Stimulated activated CD8-positive, alpha-beta memory T cell treated with anti-CD3 and anti-CD28 coated beads, Interleukin-15, amount 100 ng/mL, for 4 hours (primary cell): ENCODE measurements at regions not wholly inside any gene's neighbourhood (a gene's known extent, or its start where the extent isn't known, plus 50 kb on each side); places are given as distances from the start of the nearest gene placed in this dataset.
"Not testable (repeated sequence)": the region's sequence is repeated elsewhere in the genome, so short reads cannot be mapped to it uniquely, and the experiment has no call there.

ENCODE experiments used
- DNase-seq, 2 donors: peaks; one replicate each; pipeline ENCODE4 v3.0.0-alpha.2; 2020; ENCODE audit warnings: low read depth in 2 of 2

DNA sequence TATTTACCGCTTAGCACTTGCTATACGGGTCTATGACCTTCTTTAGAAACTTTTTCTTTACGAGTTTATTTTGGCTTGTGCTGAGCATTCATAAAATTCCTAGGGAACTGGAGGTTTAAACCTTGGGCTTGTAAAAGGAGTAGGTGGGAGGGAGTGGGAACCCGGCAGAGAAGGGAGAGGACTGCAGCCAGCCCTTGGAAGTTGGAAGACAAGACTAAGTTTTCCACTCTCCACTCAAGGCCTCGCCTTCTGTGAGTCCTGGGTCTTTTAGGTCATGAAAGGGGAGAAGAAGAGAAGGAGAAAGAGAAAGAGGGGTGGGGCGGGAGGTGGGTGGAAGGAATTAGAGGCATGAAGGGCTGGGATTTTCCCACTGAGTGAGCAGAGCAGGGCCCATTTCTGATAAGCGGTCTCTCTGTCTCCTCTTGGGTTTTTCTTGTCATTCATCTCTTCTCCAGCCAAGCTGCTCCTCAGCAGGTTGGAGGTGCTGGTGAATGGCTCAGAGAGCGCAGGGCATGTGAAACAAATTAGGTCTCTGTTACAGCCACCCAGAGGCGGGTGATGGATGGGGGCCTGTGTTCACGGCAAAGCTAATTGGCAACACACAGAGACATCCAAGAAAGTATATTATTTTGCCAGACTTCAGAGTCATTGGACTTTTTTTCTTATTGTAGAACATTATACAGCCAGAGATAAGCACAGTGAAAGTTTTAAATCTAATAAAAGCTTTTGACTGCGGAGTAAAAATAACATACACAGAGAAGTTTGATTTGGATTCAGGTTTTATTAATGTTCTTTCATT is 247.3 kb downstream of the FOXD2 start:
- no peak for DNase-seq

DNA sequence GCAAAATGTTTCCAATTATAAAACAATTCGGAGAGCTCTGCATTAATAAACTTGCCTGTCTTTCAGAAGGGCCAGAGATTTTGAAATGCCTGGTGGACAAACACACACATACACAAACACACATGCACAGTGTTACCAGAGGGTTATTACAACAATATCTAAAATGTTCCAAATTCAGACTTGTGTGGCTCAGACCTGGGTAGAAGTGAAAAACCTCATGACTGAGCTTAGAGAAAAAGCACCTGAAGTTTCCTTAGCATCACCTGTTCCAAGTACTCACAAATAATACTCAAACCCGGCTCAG is 247.9 kb downstream of the FOXD2 start:
- DNase-seq = no peak

DNA sequence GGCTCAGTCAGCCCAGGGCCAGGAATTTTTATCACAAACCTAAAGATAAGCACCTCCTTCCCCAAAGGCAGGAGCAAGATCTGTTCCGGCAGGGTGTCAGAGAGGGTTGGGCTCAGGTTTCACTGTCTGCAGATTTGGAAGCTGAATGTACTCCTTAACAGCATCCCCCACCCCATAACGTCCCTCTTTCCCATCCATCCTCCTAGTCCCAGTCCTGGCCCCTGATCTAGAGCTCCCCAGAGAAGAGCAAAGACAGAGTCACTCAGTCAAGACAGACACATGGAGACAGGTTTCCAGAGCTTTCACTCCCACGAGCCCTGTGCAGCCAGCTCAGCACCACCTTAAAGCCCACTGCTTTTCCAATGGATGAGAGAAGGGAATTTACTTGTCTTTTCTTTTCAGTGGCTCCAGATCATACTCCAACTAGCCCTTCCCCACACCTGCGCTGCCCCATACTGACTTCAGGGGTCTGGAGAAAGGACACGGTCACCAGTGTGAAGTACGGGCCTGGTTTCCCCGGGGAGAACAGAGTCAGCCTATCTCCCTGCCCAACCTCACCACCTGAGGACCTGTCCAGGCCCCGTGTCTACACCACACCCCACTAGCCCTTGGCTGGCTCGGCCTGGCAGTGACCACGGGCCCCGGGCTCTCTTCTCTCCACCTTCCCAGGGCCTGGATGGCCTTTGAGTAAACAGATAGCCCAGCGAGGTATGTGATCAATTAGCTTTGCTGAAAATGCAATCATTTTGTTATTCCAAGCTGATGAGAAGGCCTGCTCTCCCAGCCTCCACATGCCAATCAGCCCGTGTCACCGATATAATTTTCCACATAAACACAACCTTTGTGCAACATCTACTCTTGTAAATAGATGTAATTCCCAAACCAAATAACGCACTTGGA is 249.1 kb downstream of the FOXD2 start:
- no peak for DNase-seq

- DNase-seq = no peak
These were observed 250.0 kb downstream of the FOXD2 start for GRCh38 chr1:47687631-47688460.

- no peak for DNase-seq
These were observed 250.8 kb downstream of the FOXD2 start for GRCh38 chr1:47688461-47689296.

DNA sequence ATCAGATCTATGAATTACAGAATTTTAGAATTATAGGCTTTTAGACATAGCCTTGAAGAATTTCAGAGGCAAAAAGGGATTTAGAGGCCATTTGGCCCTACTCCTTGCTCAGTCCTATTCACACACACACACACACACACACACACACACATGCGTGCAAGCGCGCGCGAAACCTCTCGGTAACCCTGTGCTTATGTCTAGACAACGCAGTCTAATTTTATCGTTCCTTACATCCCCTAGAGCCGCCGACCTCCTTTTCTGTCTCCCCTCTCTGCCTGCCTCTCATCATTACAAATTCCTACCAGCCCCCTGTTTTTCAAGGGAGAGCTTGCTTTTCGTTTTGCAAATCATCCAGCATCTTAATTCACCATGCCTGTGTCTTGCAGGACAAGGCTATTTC is 252.1 kb downstream of the FOXD2 start:
- no peak for DNase-seq

DNA sequence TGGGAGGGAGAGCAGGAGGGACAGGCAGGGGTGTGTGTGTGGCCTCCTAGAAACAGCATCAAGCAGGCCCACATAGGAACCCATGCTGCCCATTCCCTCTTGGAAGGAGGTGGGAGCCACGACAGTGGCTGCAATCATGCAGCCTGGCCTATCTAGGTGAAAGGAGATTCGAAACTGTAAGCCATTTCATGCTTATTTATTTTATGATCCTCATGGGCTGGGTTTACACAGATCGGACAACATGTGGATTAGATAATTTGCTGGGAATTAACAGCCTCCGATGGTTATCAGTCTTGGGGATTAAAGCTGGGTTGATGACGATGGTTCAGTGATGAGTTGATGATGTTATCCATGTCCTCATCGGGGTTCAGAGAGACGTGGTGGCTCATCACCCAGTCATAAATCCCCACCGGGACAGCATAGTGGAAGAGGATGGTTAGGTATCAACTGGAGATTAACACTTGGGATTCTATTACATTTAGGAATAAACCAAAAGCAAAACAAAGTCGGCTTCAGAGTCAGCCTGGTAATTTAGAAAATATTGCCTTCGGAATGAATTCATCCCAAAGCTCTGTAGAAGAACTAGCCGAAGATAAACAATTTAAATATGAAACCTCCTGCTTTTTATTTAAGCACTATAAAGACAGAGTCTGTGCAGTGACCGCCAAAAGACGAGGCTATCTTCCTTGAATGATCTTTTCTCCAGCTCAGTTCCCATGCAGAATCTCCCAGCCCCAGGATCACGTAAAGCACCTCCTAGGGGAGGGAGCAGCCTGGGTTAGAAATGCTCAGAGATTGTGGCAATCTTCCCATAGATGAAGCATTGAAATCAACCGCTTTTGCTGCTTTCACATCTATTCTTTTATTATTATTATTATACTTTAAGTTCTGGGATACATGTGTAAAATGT is 252.8 kb downstream of the FOXD2 start:
- no peak for DNase-seq

DNA sequence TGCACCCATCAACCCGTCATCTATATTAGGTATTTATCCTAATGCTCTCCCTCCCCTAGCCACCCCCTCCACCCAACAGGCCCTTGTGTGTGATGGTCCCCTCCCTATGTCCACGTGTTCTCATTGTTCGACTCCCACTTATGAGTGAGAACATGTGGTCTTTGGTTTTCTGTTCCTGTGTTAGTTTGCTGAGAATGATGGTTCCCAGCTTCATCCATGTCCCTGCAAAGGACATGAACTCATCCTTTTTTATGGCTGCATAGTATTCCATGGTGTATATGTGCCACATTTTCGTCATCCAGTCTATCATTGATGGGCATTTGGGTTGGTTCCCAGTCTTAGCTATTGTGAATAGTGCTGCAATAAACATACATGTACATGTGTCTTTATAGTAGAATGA is 253.4 kb downstream of the FOXD2 start:
- not testable (repeated sequence) for DNase-seq

GRCh38 chr1:47692196-47692595 is 254.4 kb downstream of the FOXD2 start:
- no peak for DNase-seq

DNA sequence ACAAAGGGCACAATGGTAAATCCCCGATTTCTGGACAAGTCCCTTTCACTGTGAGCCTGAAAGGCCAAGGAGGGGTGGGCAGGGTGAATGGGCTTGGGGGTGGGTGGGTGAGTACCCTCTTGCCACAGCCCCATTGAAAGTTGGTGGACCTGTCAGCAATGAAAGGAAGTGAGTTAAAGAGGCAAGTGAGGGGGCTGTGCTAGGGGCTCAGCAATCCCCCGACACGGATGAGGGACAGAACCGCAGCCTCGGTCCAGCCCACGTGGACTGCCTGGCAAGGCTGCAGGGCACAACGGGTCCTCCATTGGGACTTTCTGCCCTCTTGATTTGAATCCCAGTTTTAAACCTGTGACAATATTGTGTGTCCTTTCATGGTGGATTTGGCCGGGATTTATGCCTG is 255.3 kb downstream of the FOXD2 start:
- DNase-seq = no peak

DNA sequence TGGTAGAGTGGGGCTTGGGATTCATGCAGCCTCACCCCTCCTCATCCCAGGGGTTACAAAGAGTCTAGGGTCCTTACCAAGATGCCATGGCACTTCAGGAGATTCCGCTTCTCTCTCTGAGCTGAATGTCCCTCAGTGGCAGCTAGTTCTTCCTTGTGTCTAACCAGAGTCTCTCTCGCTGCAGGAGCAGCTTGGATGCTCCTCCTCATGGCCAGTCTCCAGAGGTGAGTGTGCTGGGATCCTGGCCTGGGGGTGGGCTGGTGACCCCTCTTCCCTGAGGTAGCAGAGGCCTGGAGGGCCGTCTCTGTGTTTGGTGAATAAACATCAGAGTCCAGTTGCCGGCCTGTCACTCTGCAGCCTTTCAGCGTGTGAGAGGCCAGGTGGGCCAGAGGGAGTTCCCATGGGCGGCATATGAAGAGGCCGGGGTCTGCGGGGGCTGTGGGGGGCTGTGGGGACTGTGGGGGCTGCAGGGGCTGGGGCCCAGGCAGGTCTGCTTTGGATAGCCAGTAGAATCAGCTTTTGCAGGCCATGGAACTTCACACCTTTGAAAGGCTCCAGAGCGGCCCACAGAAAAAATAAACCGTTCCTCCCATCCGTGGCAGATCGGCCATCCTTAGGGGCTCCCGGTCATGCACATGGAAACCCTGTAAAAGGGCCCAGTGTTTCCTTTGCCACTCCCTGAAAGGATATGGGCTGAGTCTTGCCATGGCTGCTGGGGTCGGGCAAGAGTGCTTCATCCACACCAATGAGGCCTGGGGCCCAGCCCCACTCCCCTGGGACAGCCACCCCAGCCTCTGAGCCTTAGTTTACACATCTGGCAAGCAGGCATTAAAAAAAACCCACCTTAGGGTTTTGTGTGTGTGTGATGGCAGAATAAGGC is 256.4 kb downstream of the FOXD2 start:
- DNase-seq = no peak

DNA sequence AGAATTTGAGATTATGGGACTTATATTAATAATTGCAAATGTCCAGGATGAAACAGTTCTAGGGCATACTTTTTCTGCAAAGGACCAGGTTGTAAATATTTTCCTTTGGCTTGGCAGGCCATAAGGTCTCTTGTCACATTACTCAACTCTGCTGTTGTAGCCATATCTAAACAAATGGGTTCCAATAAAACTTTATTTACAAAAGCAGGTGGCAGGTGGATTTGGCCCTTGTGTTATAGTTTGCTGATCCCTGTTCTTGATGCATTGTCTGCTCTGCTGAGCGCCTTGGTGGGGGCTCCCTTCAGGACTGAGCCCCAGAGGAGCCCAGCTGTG is 258.5 kb downstream of the FOXD2 start:
- DNase-seq = no peak

GRCh38 chr1:47696737-47697441 is 259.0 kb downstream of the FOXD2 start:
- DNase-seq = no peak

- no peak for DNase-seq
These were observed 259.9 kb downstream of the FOXD2 start for GRCh38 chr1:47697616-47698335.

DNA sequence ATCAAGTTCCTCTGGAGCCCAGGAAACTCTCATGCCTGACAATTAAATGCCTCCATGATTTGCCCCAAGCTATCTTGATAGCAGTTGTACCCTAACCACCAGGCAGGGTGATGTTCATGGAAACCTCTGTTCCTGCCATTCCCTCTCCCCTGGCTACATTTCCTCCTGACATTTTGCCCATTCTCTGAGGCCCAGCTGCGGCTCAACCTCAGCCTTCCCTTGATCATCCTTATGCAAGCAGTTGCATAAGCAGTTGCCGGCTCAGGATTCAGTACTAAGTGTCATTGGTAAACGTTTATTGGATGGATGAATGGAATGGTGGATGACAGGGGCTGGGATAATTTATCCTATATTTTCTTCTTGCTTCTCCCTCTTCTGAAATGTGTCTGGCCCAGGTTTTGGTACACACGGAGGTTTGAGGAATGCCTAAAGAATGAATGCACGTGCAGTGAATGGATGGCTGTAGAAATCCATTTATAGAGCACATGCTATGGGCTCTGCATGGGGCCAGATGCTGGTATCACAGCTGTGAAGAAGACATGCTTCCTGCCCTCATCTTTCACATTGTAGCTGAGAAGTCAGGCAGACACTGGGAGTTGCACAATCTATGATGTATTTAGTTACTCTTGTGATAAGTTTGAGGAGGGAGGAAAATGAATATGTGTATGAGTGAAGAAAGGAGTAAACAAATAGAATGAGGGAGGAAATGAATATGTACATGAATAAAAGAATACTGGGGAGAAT is 261.8 kb downstream of the FOXD2 start:
- no peak for DNase-seq

GRCh38 chr1:47701283-47701682 is 263.4 kb downstream of the FOXD2 start:
- DNase-seq = no peak

- no peak for DNase-seq
These were observed 264.1 kb downstream of the FOXD2 start for GRCh38 chr1:47701741-47702515.
